ENCODE measurements at regions not wholly inside any gene's neighbourhood (a gene's known extent, or its start where the extent isn't known, plus 50 kb on each side); places are given as distances from the start of the nearest gene placed in this dataset.

DNA sequence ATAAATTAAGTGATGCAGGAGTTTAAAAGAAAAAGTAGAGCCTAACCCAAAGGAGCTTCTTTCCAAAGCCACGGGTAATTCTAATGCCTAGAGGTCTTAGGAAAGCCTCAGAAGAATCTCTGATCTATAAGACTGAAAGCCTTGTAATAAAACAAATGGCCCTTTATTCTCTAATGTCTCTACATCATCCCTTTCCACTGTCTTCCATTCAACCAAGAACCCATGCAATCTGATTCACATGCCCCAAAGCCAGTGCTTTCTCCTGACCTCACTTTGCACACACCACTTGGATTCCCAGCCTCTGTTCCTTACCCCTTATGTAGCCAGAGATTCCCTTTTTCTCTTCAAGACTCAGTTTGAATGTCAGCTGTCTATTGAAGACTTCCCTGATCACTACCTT lies 252.9 kb upstream of the NRSN1 start:
- Histone ChIP-seq H3K36me3 (ENCODE audit: insufficient read depth, low read length) (no peaks in the 10 kb centered on the region), H4K20me1 (ENCODE audit: insufficient read depth, low read length) (no peaks in the 10 kb centered on the region), H2AFZ (ENCODE audit: low read length) (no peak overlapping the region), H3K9me3 (ENCODE audit: low read depth, low read length) (no peaks in the 10 kb centered on the region), H3K27me3 (ENCODE audit: insufficient read depth, low read length) (no peaks in the 10 kb centered on the region), H3K79me2 (ENCODE audit: insufficient read depth, low read length) (no peaks in the 10 kb centered on the region), H3K4me2 (ENCODE audit: insufficient read depth, low read length) (no peak overlapping the region), H3K27ac (ENCODE audit: low read depth, low read length) (no peak overlapping the region), H3K4me3 (ENCODE audit: insufficient read depth, low read length) (no peak overlapping the region), H3K4me1 (ENCODE audit: insufficient read depth, low read length) (no peaks in the 10 kb centered on the region)
- TF ChIP-seq, protein P1, sequence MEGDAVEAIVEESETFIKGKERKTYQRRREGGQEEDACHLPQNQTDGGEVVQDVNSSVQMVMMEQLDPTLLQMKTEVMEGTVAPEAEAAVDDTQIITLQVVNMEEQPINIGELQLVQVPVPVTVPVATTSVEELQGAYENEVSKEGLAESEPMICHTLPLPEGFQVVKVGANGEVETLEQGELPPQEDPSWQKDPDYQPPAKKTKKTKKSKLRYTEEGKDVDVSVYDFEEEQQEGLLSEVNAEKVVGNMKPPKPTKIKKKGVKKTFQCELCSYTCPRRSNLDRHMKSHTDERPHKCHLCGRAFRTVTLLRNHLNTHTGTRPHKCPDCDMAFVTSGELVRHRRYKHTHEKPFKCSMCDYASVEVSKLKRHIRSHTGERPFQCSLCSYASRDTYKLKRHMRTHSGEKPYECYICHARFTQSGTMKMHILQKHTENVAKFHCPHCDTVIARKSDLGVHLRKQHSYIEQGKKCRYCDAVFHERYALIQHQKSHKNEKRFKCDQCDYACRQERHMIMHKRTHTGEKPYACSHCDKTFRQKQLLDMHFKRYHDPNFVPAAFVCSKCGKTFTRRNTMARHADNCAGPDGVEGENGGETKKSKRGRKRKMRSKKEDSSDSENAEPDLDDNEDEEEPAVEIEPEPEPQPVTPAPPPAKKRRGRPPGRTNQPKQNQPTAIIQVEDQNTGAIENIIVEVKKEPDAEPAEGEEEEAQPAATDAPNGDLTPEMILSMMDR (IDR thresholded peaks at IDR 0.05; ENCODE audit: extremely low read depth, low read depth, low read length) = no peak
- DNase-seq (ENCODE audit: insufficient read length, low spot score, missing footprints) = no peak

DNA sequence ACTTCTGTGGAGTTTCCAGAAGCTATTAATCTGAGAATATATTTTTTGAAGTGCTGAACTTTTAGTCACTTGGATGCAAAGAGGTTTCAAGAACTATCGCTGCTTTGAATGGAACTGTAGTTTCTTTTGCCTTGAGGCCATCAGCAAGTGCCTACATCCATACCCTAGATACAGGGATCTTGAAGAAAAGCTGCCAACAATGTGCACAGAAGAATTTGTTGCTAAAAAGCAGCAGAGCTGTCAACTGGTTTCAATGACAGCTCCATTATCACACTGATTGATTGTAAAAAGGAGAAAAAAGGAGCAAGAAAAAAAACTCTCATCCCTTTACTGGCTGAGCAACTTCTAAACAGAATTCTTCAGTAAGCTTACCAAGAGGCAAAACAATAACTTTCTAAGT lies 251.0 kb upstream of the NRSN1 start:
- Histone ChIP-seq H3K4me3 (ENCODE audit: insufficient read depth, low read length) (no peak overlapping the region), H3K27ac (ENCODE audit: low read depth, low read length) (no peak overlapping the region), H3K9me3 (ENCODE audit: low read depth, low read length) (no peaks in the 10 kb centered on the region), H3K79me2 (ENCODE audit: insufficient read depth, low read length) (no peaks in the 10 kb centered on the region), H4K20me1 (ENCODE audit: insufficient read depth, low read length) (no peaks in the 10 kb centered on the region), H3K4me2 (ENCODE audit: insufficient read depth, low read length) (no peak overlapping the region), H2AFZ (ENCODE audit: low read length) (no peak overlapping the region), H3K4me1 (ENCODE audit: insufficient read depth, low read length) (no peaks in the 10 kb centered on the region), H3K36me3 (ENCODE audit: insufficient read depth, low read length) (no peaks in the 10 kb centered on the region), H3K27me3 (ENCODE audit: insufficient read depth, low read length) (no peaks in the 10 kb centered on the region)
- TF ChIP-seq, protein P1 (IDR thresholded peaks at IDR 0.05; ENCODE audit: extremely low read depth, low read depth, low read length) = no peak
- no peak for DNase-seq (ENCODE audit: insufficient read length, low spot score, missing footprints)

DNA sequence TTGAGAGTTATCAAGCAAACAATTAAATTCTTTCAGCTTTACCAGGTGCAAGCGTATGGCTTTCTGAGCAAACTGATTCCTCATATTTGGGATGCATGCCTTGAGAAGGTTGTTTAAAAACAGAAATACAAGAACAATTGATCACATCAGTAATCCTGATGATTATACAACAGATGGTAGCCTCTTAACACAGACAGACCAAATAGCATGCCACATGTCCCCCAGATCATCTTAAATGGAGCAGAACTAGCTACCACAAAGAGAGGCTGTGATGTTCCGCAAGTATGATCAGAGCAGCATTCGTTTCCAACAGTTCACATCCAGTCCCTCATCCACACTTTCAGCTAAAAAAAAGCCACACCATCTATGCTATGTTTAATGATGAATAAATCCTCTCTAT lies 246.2 kb upstream of the NRSN1 start:
- no peak for DNase-seq (ENCODE audit: insufficient read length, low spot score, missing footprints)
- no peak overlapping the region for H3K27ac ChIP-seq (ENCODE audit: low read depth, low read length)
- H3K36me3 ChIP-seq (ENCODE audit: insufficient read depth, low read length) = no peaks in the 10 kb centered on the region
- TF ChIP-seq, protein P1 (IDR thresholded peaks at IDR 0.05; ENCODE audit: extremely low read depth, low read depth, low read length) = no peak
- H3K9me3 ChIP-seq (ENCODE audit: low read depth, low read length) = no peaks in the 10 kb centered on the region
- H3K27me3 ChIP-seq (ENCODE audit: insufficient read depth, low read length) = no peaks in the 10 kb centered on the region
- H2AFZ ChIP-seq (ENCODE audit: low read length) = no peak overlapping the region
- no peaks in the 10 kb centered on the region for H4K20me1 ChIP-seq (ENCODE audit: insufficient read depth, low read length)
- H3K4me1 ChIP-seq (ENCODE audit: insufficient read depth, low read length) = no peaks in the 10 kb centered on the region
- no peak overlapping the region for H3K4me3 ChIP-seq (ENCODE audit: insufficient read depth, low read length)
- H3K79me2 ChIP-seq (ENCODE audit: insufficient read depth, low read length) = no peaks in the 10 kb centered on the region
- H3K4me2 ChIP-seq (ENCODE audit: insufficient read depth, low read length) = no peak overlapping the region

DNA sequence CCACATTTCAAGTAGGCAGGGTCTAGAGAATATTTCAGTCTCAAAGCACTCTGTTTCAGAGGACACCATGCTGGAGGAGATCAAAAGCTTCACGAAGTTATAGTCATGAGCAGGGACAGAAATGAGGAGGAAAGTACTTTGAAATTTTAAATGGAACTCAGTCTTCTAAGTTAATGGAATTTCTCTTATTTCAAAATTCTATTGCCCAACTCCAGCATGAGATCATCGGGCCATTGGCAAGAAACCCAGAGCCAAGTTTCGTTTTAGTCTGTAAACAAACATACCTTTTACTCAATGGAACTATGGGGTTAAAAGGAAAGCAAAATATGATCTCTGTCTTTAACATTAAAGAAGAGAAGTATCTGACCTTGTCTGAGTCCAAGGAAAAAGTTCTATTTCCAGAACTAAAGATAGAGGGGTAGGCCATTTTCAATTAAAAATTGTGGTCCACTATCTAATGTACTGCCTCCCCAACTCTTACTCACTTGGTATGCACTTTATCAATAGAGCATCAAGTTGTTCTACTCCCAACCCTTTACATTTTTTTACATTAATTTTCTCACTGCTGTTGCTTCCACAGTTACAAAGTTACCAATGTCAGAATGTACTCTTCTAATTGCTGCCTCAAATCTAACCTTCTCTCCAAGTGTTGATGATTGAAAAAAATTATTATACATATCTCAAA lies 235.3 kb upstream of the NRSN1 start:
- H3K9me3 ChIP-seq (ENCODE audit: low read depth, low read length) = no peaks in the 10 kb centered on the region
- H3K4me2 ChIP-seq (ENCODE audit: insufficient read depth, low read length) = no peak overlapping the region
- no peak overlapping the region for H3K27ac ChIP-seq (ENCODE audit: low read depth, low read length)
- no peak overlapping the region for H3K4me3 ChIP-seq (ENCODE audit: insufficient read depth, low read length)
- H3K4me1 ChIP-seq (ENCODE audit: insufficient read depth, low read length) = no peaks in the 10 kb centered on the region
- no peaks in the 10 kb centered on the region for H3K36me3 ChIP-seq (ENCODE audit: insufficient read depth, low read length)
- H2AFZ ChIP-seq (ENCODE audit: low read length) = no peak overlapping the region
- no peaks in the 10 kb centered on the region for H3K79me2 ChIP-seq (ENCODE audit: insufficient read depth, low read length)
- H4K20me1 ChIP-seq (ENCODE audit: insufficient read depth, low read length) = no peaks in the 10 kb centered on the region
- TF ChIP-seq, protein P1 (IDR thresholded peaks at IDR 0.05; ENCODE audit: extremely low read depth, low read depth, low read length) = no peak
- H3K27me3 ChIP-seq (ENCODE audit: insufficient read depth, low read length) = no peaks in the 10 kb centered on the region
- DNase-seq (ENCODE audit: insufficient read length, low spot score, missing footprints) = no peak

Measured in osteoblast (primary cell).